ENCODE measurements at regions not wholly inside any gene's neighbourhood (a gene's known extent, or its start where the extent isn't known, plus 50 kb on each side); places are given as distances from the start of the nearest gene placed in this dataset.

DNA sequence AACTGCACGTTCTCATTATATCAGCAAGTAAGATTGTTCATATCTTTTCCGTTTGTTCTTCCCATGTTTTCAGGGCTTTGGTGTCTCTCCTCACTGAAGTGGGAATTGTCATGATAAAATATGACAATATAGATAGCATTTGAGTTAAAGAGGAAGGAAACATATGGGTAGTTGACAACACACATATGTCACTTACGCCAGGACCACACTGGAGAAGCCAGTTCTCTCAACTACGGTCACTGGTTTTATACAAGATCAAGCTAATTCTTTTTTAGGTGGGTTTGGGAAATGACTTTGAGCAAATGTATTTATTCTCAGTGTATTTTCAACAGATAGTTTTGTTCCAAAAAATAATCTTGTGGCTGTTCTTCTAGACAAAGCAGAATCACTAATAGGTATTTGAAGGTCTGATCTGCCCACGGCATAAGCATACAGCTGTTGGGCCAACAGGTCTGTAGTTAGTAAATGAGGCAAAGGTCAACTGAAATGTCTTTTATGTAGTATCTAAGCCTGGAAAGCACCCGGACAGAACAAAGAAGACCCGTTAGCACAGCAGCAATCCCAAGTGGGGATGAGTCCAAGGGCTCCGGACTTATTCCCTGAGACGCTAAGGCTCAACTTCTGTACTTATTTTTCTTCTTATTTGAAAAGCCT, 433.6 kb upstream of the ZP4 start:
- Histone ChIP-seq H3F3A (ENCODE audit: low read depth) (no peaks in the 10 kb centered on the region), H4K20me1 (ENCODE audit: insufficient read depth, low read length, poor library complexity, severe bottlenecking) (no peaks in the 10 kb centered on the region), H2AFZ (ENCODE audit: low read length) (no peak overlapping the region), H3K36me3 (ENCODE audit: insufficient read depth, low read length) (no peaks in the 10 kb centered on the region), H3K9me3 (ENCODE audit: insufficient read depth, low read depth, low read length) (no peaks in the 10 kb centered on the region; the same call in 1 of the 2 replicates), H3K9ac (ENCODE audit: low read depth, low read length, poor library complexity, severe bottlenecking) (no peak overlapping the region), H3K4me1 (ENCODE audit: insufficient read depth, low read length, poor library complexity, severe bottlenecking) (no peaks in the 10 kb centered on the region), H3K27me3 (ENCODE audit: insufficient read depth, low read length, poor library complexity, severe bottlenecking) (no peaks in the 10 kb centered on the region), H3K4me2 (ENCODE audit: low read depth, low read length, poor library complexity, severe bottlenecking) (no peak overlapping the region), H3K9me2 (replicated peaks; ENCODE audit: low read depth, low read length) (no peaks in the 10 kb centered on the region), H3K79me2 (ENCODE audit: insufficient read depth, low read length) (no peaks in the 10 kb centered on the region), H3K4me3 (ENCODE audit: low read length, poor library complexity, severe bottlenecking) (no peak overlapping the region)
- TF ChIP-seq, protein P1, sequence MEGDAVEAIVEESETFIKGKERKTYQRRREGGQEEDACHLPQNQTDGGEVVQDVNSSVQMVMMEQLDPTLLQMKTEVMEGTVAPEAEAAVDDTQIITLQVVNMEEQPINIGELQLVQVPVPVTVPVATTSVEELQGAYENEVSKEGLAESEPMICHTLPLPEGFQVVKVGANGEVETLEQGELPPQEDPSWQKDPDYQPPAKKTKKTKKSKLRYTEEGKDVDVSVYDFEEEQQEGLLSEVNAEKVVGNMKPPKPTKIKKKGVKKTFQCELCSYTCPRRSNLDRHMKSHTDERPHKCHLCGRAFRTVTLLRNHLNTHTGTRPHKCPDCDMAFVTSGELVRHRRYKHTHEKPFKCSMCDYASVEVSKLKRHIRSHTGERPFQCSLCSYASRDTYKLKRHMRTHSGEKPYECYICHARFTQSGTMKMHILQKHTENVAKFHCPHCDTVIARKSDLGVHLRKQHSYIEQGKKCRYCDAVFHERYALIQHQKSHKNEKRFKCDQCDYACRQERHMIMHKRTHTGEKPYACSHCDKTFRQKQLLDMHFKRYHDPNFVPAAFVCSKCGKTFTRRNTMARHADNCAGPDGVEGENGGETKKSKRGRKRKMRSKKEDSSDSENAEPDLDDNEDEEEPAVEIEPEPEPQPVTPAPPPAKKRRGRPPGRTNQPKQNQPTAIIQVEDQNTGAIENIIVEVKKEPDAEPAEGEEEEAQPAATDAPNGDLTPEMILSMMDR (conservative IDR thresholded peaks at IDR 0.05; ENCODE audit: low read length) = no peak
- no peak for TF ChIP-seq EZH2phosphoT487 (IDR thresholded peaks at IDR 0.05; ENCODE audit: borderline replicate concordance)

DNA sequence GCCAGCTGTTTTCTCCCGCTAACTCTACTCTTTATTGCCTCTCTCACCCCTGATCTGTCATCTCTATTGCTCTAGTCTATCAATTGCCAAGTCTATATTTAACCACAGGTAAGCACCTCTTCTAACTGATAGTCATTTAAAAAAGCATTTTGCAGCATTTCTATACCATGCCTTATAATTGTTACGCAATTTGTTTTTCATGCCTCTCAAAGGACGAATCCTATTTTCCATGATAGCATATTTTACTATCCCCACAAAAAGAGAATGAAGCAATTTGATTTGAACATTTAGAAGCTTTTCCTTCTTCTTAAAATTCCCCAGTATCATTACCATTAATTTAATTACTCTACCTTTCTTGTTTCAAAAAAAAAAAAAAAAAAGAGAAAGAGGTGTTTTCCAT, 432.8 kb upstream of the ZP4 start:
- Histone ChIP-seq H4K20me1 (ENCODE audit: insufficient read depth, low read length, poor library complexity, severe bottlenecking) (no peaks in the 10 kb centered on the region), H3K9me3 (ENCODE audit: insufficient read depth, low read depth, low read length) (no peaks in the 10 kb centered on the region; the same call in 1 of the 2 replicates), H3K9me2 (replicated peaks; ENCODE audit: low read depth, low read length) (no peaks in the 10 kb centered on the region), H3K79me2 (ENCODE audit: insufficient read depth, low read length) (no peaks in the 10 kb centered on the region), H3K4me3 (ENCODE audit: low read length, poor library complexity, severe bottlenecking) (no peak overlapping the region), H3K9ac (ENCODE audit: low read depth, low read length, poor library complexity, severe bottlenecking) (no peak overlapping the region), H3K4me1 (ENCODE audit: insufficient read depth, low read length, poor library complexity, severe bottlenecking) (no peaks in the 10 kb centered on the region), H3F3A (ENCODE audit: low read depth) (no peaks in the 10 kb centered on the region), H3K27me3 (ENCODE audit: insufficient read depth, low read length, poor library complexity, severe bottlenecking) (no peaks in the 10 kb centered on the region), H3K4me2 (ENCODE audit: low read depth, low read length, poor library complexity, severe bottlenecking) (no peak overlapping the region), H2AFZ (ENCODE audit: low read length) (no peak overlapping the region), H3K36me3 (ENCODE audit: insufficient read depth, low read length) (no peaks in the 10 kb centered on the region)
- TF ChIP-seq EZH2phosphoT487 (IDR thresholded peaks at IDR 0.05; ENCODE audit: borderline replicate concordance) = no peak
- TF ChIP-seq, protein P1 (conservative IDR thresholded peaks at IDR 0.05; ENCODE audit: low read length) = no peak

DNA sequence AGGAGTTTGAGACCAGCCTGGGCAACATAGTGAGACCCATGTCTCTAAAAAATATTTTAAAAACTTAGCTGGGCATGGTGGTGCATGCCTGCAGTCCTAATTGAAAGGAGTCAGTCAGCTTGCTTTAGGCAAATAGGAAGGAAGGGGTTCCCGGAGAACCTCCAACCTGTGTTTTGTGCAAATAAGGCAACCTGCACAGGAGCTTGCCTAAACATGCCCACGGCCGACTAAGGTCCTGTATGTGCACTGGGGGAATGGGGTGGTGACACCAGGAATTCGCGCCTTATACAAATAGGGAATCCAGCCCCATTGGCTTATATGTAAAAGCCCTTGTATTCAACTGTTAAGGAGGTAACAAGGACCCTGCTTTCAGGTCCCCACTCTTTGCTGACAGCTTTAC, 429.2 kb upstream of the ZP4 start:
- no peaks in the 10 kb centered on the region for H3K9me2 ChIP-seq (replicated peaks; ENCODE audit: low read depth, low read length)
- no peaks in the 10 kb centered on the region for H4K20me1 ChIP-seq (ENCODE audit: insufficient read depth, low read length, poor library complexity, severe bottlenecking)
- H3F3A ChIP-seq (ENCODE audit: low read depth) = no peaks in the 10 kb centered on the region
- TF ChIP-seq, protein P1 (conservative IDR thresholded peaks at IDR 0.05; ENCODE audit: low read length) = no peak
- TF ChIP-seq EZH2phosphoT487 (IDR thresholded peaks at IDR 0.05; ENCODE audit: borderline replicate concordance) = no peak
- H3K9me3 ChIP-seq (ENCODE audit: insufficient read depth, low read depth, low read length) = no peaks in the 10 kb centered on the region; the same call in 1 of the 2 replicates
- H3K4me3 ChIP-seq (ENCODE audit: low read length, poor library complexity, severe bottlenecking) = no peak overlapping the region
- no peaks in the 10 kb centered on the region for H3K27me3 ChIP-seq (ENCODE audit: insufficient read depth, low read length, poor library complexity, severe bottlenecking)
- no peak overlapping the region for H3K4me2 ChIP-seq (ENCODE audit: low read depth, low read length, poor library complexity, severe bottlenecking)
- no peak overlapping the region for H3K9ac ChIP-seq (ENCODE audit: low read depth, low read length, poor library complexity, severe bottlenecking)
- no peaks in the 10 kb centered on the region for H3K4me1 ChIP-seq (ENCODE audit: insufficient read depth, low read length, poor library complexity, severe bottlenecking)
- no peak overlapping the region for H2AFZ ChIP-seq (ENCODE audit: low read length)
- no peaks in the 10 kb centered on the region for H3K36me3 ChIP-seq (ENCODE audit: insufficient read depth, low read length)
- H3K79me2 ChIP-seq (ENCODE audit: insufficient read depth, low read length) = no peaks in the 10 kb centered on the region
